Endodermal cell (in vitro differentiated cells): ENCODE measurements at regions not wholly inside any gene's neighbourhood (a gene's known extent, or its start where the extent isn't known, plus 50 kb on each side); places are given as distances from the start of the nearest gene placed in this dataset.
A peak's percentile ranks its signal among the peaks of the same experiment; 100 is the strongest.

Experiments used
- DNase-seq: peaks from one replicate; pipeline ENCODE4 v3.0.0-alpha.2; 2017
- H3K27ac ChIP-seq: 2 replicates; pipeline ENCODE4 v1.5.1; 2013; ENCODE audit warnings: mild to moderate bottlenecking, low read depth, low read length, moderate library complexity
- H3K27me3 ChIP-seq: 2 replicates; pipeline ENCODE4 v1.6.1; 2013; ENCODE audit warnings: mild to moderate bottlenecking, low read length, moderate library complexity; ENCODE audit not compliant: insufficient read depth, control insufficient read depth, poor library complexity, severe bottlenecking
- H3K36me3 ChIP-seq: 2 replicates; pipeline ENCODE4 v1.7.0; 2013; ENCODE audit warnings: mild to moderate bottlenecking, low read length, moderate library complexity; ENCODE audit not compliant: control insufficient read depth, insufficient read depth
- H3K4me1 ChIP-seq: one replicate; pipeline ENCODE4 v1.7.0; 2013; ENCODE audit warnings: low read length; ENCODE audit not compliant: control insufficient read depth, insufficient read depth
- H3K4me3 ChIP-seq: 2 replicates; pipeline ENCODE4 v1.5.1; 2013; ENCODE audit warnings: mild to moderate bottlenecking, low read length, moderate library complexity
- H3K9ac ChIP-seq: 2 replicates; pipeline ENCODE4 v1.6.1; 2013; ENCODE audit warnings: mild to moderate bottlenecking, low read length, moderate library complexity; ENCODE audit not compliant: poor library complexity, severe bottlenecking; ENCODE audit errors: extremely low read depth
- H3K9me3 ChIP-seq: 2 replicates; pipeline ENCODE4 v1.6.1; 2013; ENCODE audit warnings: mild to moderate bottlenecking, low read length, moderate library complexity; ENCODE audit not compliant: control insufficient read depth
- H3K27ac Mint-ChIP-seq: 2 replicates; pipeline ENCODE4 v1.8.0; 2020; ENCODE audit warnings: mixed read lengths
- H3K27me3 Mint-ChIP-seq: 2 replicates; pipeline ENCODE4 v1.8.0; 2021; ENCODE audit warnings: mild to moderate bottlenecking, mixed read lengths; ENCODE audit not compliant: insufficient read depth
- H3K36me3 Mint-ChIP-seq: 2 replicates; pipeline ENCODE4 v1.8.0; 2020; ENCODE audit warnings: low read depth, mixed read lengths
- H3K4me1 Mint-ChIP-seq: 2 replicates; pipeline ENCODE4 v1.8.0; 2020; ENCODE audit warnings: mixed read lengths
- H3K4me3 Mint-ChIP-seq: 2 replicates; pipeline ENCODE4 v1.8.0; 2020; ENCODE audit warnings: mild to moderate bottlenecking, moderate library complexity, mixed read lengths
- H3K9me3 Mint-ChIP-seq: 2 replicates; pipeline ENCODE4 v1.8.0; 2020; ENCODE audit warnings: mild to moderate bottlenecking, mixed read lengths
- WGBS, 2 experiments: methylation state at CpG; one replicate each; pipeline versions ENCODE4 v1.1.5 to v1.1.7; 2013; ENCODE audit warnings: missing lambda C conversion rate in 2 of 2, mixed read lengths in 1 of 2; ENCODE audit not compliant: insufficient coverage in 1 of 2, insufficient read length in 1 of 2; 5-methylcytosine and 5-hydroxymethylcytosine counted together
- TF ChIP-seq, protein P1 (sequence below): fragments of 200-600 bp; sonication (generic); conservative IDR thresholded peaks from 2 replicates; pipeline ENCODE4 v1.5.0; 2021; ENCODE audit warnings: antibody characterized with exemption, mild to moderate bottlenecking

- Histone ChIP-seq H3K27ac (no peak overlapping the region), H3K27me3 (no peaks in the 10 kb centered on the region), H3K36me3 (no peaks in the 10 kb centered on the region), H3K9ac (no peak overlapping the region), H3K9me3 (peaks cover 23% of the 10 kb centered on the region), H3K4me1 (no peaks in the 10 kb centered on the region), H3K4me3 (no peak overlapping the region)
- WGBS, 2 experiments: 76% methylated on average over 2 of the region's 3 CpGs; no CpG with 5 or more reads in 1 of the 2 experiments
- DNase-seq: no peak
- no peak overlapping the region for H3K4me3 Mint-ChIP-seq
- H3K36me3 Mint-ChIP-seq: peaks cover 1% of the 10 kb centered on the region
- peaks cover 18% of the 10 kb centered on the region for H3K9me3 Mint-ChIP-seq
- TF ChIP-seq, protein P1, sequence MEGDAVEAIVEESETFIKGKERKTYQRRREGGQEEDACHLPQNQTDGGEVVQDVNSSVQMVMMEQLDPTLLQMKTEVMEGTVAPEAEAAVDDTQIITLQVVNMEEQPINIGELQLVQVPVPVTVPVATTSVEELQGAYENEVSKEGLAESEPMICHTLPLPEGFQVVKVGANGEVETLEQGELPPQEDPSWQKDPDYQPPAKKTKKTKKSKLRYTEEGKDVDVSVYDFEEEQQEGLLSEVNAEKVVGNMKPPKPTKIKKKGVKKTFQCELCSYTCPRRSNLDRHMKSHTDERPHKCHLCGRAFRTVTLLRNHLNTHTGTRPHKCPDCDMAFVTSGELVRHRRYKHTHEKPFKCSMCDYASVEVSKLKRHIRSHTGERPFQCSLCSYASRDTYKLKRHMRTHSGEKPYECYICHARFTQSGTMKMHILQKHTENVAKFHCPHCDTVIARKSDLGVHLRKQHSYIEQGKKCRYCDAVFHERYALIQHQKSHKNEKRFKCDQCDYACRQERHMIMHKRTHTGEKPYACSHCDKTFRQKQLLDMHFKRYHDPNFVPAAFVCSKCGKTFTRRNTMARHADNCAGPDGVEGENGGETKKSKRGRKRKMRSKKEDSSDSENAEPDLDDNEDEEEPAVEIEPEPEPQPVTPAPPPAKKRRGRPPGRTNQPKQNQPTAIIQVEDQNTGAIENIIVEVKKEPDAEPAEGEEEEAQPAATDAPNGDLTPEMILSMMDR: no peak
- peaks cover 50% of the 10 kb centered on the region for H3K27me3 Mint-ChIP-seq
- no peak overlapping the region for H3K27ac Mint-ChIP-seq
- peaks cover 7% of the 10 kb centered on the region for H3K4me1 Mint-ChIP-seq
These were observed 161.7 kb downstream of the SPTSSA start for GRCh38 chr14:34300330-34300729.

GRCh38 chr14:34299360-34299759, 162.7 kb downstream of the SPTSSA start:
- Histone ChIP-seq H3K4me1 (no peaks in the 10 kb centered on the region), H3K27me3 (no peaks in the 10 kb centered on the region), H3K9ac (no peak overlapping the region), H3K9me3 (peaks cover 23% of the 10 kb centered on the region), H3K4me3 (no peak overlapping the region), H3K36me3 (no peaks in the 10 kb centered on the region), H3K27ac (no peak overlapping the region)
- TF ChIP-seq, protein P1: no peak
- H3K27me3 Mint-ChIP-seq: peaks cover 43% of the 10 kb centered on the region
- DNase-seq: peak; percentile 50
- H3K36me3 Mint-ChIP-seq: peaks cover 1% of the 10 kb centered on the region
- no peak overlapping the region for H3K27ac Mint-ChIP-seq
- 55 to 61% methylated on average over 3 of the region's 3 CpGs for WGBS, 2 experiments
- peaks cover 18% of the 10 kb centered on the region for H3K9me3 Mint-ChIP-seq
- H3K4me3 Mint-ChIP-seq: no peak overlapping the region
- peaks cover 7% of the 10 kb centered on the region for H3K4me1 Mint-ChIP-seq

DNA sequence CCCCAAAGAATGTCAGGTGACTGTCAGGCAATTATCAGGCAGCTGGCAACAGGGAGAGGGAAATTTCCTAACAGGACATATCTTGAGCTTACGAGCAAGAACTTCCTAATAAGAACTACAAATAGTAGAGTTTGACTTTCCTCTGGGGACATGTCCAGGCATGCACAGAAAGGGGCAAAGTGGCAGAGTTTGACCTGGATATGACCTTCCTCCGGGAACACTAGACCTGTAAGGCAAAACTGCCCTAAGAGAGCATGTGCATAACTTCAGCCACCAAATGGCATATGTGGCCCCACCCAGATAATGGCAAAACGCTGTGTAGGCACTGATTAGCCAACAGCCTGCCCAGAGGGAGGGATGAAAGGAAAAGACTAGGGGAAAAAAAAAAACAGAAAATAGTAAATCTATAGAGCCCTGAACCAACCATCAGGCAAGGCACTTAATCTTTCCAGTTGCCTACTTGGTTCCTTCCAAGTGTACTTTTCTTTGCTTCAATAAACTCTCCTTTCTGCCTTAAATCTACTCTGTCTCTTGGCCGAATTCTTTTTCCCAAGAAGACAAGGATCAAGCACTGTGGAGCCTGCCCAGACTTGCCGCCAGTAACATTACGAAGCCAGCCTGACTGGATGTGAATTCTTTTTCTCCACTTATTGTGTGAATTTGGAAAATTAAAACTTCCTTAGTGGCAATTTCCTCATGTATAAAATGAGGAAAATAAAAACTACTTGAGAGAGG, 164.1 kb downstream of the SPTSSA start:
- no peak for DNase-seq
- Histone ChIP-seq H3K4me1 (no peaks in the 10 kb centered on the region), H3K27ac (no peak overlapping the region), H3K9ac (no peak overlapping the region), H3K27me3 (no peaks in the 10 kb centered on the region), H3K4me3 (peak overlapping the region; percentile 27), H3K9me3 (peaks cover 27% of the 10 kb centered on the region), H3K36me3 (no peaks in the 10 kb centered on the region)
- TF ChIP-seq, protein P1: no peak
- peaks cover 3% of the 10 kb centered on the region for H3K36me3 Mint-ChIP-seq
- H3K4me1 Mint-ChIP-seq: peaks cover 11% of the 10 kb centered on the region
- 73 to 100% methylated on average over 1 to 6 of the region's 6 CpGs for WGBS, 2 experiments
- H3K4me3 Mint-ChIP-seq: no peak overlapping the region
- H3K27ac Mint-ChIP-seq: no peak overlapping the region
- peaks cover 48% of the 10 kb centered on the region for H3K27me3 Mint-ChIP-seq
- H3K9me3 Mint-ChIP-seq: peaks cover 22% of the 10 kb centered on the region
